Esophagus squamous epithelium (tissue), 4 donors: ENCODE measurements at regions not wholly inside any gene's neighbourhood (a gene's known extent, or its start where the extent isn't known, plus 50 kb on each side); places are given as distances from the start of the nearest gene placed in this dataset.

Source experiments
- CTCF ChIP-seq, 6 experiments: fragments of 450-650 bp in 4 of 6; fragments of 200-600 bp in 2 of 6; sonication (generic) in 2 of 6; IDR thresholded peaks; one replicate each; pipeline ENCODE4 v1.5.1; 2016 to 2019; ENCODE audit warnings: antibody characterized with exemption in 6 of 6, mild to moderate bottlenecking in 4 of 6, moderate library complexity in 4 of 6
- POLR2A ChIP-seq, 4 donors: fragments of 450-650 bp; IDR thresholded peaks; one replicate each; pipeline ENCODE4 v1.6.1; 2017; ENCODE audit warnings: antibody characterized with exemption in 4 of 4, mild to moderate bottlenecking in 4 of 4, moderate library complexity in 3 of 4

DNA sequence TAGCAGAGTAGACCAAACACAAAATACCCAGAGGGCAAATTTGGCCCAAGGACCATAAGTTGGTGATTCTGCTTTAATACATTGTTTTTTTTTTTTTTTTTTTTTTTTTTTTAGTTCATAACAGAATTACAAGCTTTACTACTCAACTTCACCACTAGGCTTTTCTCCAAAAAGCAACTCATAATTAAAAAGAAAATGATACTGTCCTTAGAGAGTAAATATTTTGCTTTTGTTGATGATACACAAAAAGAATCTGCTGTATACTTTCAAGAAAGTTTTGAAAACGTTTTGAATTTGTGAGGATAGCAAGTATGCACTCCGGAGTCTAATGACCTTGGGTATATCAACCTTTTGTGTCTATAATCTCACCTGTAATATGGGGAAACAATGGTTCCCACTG, 68.9 kb upstream of the LMO3 start:
- no peak for TF ChIP-seq CTCF (IDR thresholded peaks at IDR 0.05)
- no peak for TF ChIP-seq POLR2A (IDR thresholded peaks at IDR 0.05)
